WTC11 (cell line): ENCODE measurements at regions not wholly inside any gene's neighbourhood (a gene's known extent, or its start where the extent isn't known, plus 50 kb on each side); places are given as distances from the start of the nearest gene placed in this dataset.

Experiments
- ATAC-seq: fragments of 200-7000 bp; cut with Tn5 transposase; 2 replicates; pipeline ENCODE4 v1.10.0; 2021; ENCODE audit warnings: mild to moderate bottlenecking, moderate library complexity
- CTCF ChIA-PET: fragments of 300-600 bp; sonication (Branson Sonifier 250); formaldehyde crosslinking; loops from one replicate; lab custom pipeline; 2021; ENCODE audit warnings: antibody characterized with exemption; lab: Charles Lee
- POLR2A ChIA-PET: fragments of 350-600 bp; sonication (Branson Sonifier 250); formaldehyde crosslinking; loops from one replicate; lab custom pipeline; 2021; ENCODE audit warnings: antibody characterized with exemption; lab: Charles Lee
- DNase-seq: peaks from one replicate; pipeline ENCODE4 v3.0.0; 2021; ENCODE audit warnings: low spot score
- H3K27ac Mint-ChIP-seq: 2 replicates; pipeline ENCODE4 v1.8.0; 2021; ENCODE audit warnings: mixed read lengths
- H3K27me3 Mint-ChIP-seq: 2 replicates; pipeline ENCODE4 v1.8.0; 2021; ENCODE audit warnings: low read depth, mild to moderate bottlenecking, moderate library complexity, mixed read lengths
- H3K36me3 Mint-ChIP-seq: 2 replicates; pipeline ENCODE4 v1.8.0; 2021; ENCODE audit warnings: mixed read lengths
- H3K4me1 Mint-ChIP-seq: 2 replicates; pipeline ENCODE4 v1.8.0; 2022; ENCODE audit warnings: mixed read lengths
- H3K4me3 Mint-ChIP-seq: 2 replicates; pipeline ENCODE4 v1.8.0; 2021; ENCODE audit warnings: mild to moderate bottlenecking, moderate library complexity, mixed read lengths
- H3K9me3 Mint-ChIP-seq: 2 replicates; pipeline ENCODE4 v1.8.0; 2021; ENCODE audit warnings: mixed read lengths
- EMX1 ChIP-seq: fragments of 250-450 bp; sonication (Bioruptor Pico); IDR thresholded peaks from 2 replicates; pipeline ENCODE4 v1.8.0; 2021; ENCODE audit warnings: mild to moderate bottlenecking
- GTF2I ChIP-seq: fragments of 250-450 bp; sonication (Bioruptor Pico); conservative IDR thresholded peaks from 2 replicates; pipeline ENCODE4 v1.4.0; 2021; ENCODE audit warnings: mild to moderate bottlenecking
- HMGA2 ChIP-seq: fragments of 250-450 bp; sonication (Bioruptor Pico); IDR thresholded peaks from 2 replicates; pipeline ENCODE4 v1.4.0; 2021; ENCODE audit warnings: mild to moderate bottlenecking, moderate library complexity
- JUN ChIP-seq: sonication (generic); formaldehyde crosslinking; IDR thresholded peaks from 2 replicates; pipeline ENCODE4 v1.8.0; 2023; ENCODE audit warnings: mild to moderate bottlenecking, missing genetic modification reagents
- MXD4 ChIP-seq: fragments of 250-450 bp; sonication (Bioruptor Pico); IDR thresholded peaks from 2 replicates; pipeline ENCODE4 v1.8.0; 2021; ENCODE audit warnings: mild to moderate bottlenecking, moderate library complexity, borderline replicate concordance
- MYBL2 ChIP-seq: sonication (generic); formaldehyde crosslinking; IDR thresholded peaks from 2 replicates; pipeline ENCODE4 v1.8.1; 2023; ENCODE audit warnings: mild to moderate bottlenecking, moderate library complexity, missing genetic modification reagents
- TEAD4 ChIP-seq: sonication (generic); formaldehyde crosslinking; IDR thresholded peaks from 2 replicates; pipeline ENCODE4 v1.8.0; 2022; ENCODE audit warnings: mild to moderate bottlenecking, missing genetic modification reagents
- TF ChIP-seq, protein P1 (sequence below): sonication (generic); formaldehyde crosslinking; IDR thresholded peaks from 2 replicates; pipeline ENCODE4 v1.8.0; 2022; ENCODE audit warnings: missing genetic modification reagents
- TF ChIP-seq, protein P2 (sequence below): fragments of 200-600 bp; IDR thresholded peaks from 2 replicates; pipeline ENCODE4 v1.8.0; 2022; ENCODE audit warnings: antibody characterized with exemption
- TF ChIP-seq, protein P3 (sequence below): sonication (generic); formaldehyde crosslinking; IDR thresholded peaks from 2 replicates; pipeline ENCODE4 v1.8.1; 2023; ENCODE audit warnings: mild to moderate bottlenecking, missing genetic modification reagents, borderline replicate concordance
- TF ChIP-seq, protein P4 (sequence below): fragments of 250-450 bp; sonication (Bioruptor Pico); conservative IDR thresholded peaks from 2 replicates; pipeline ENCODE4 v1.9.0; 2021; ENCODE audit warnings: mild to moderate bottlenecking
- TF ChIP-seq, protein P5 (sequence below): sonication (generic); formaldehyde crosslinking; conservative IDR thresholded peaks from 2 replicates; pipeline ENCODE4 v1.8.1; 2023; ENCODE audit warnings: mild to moderate bottlenecking, low read depth, missing genetic modification reagents, moderate library complexity

DNA sequence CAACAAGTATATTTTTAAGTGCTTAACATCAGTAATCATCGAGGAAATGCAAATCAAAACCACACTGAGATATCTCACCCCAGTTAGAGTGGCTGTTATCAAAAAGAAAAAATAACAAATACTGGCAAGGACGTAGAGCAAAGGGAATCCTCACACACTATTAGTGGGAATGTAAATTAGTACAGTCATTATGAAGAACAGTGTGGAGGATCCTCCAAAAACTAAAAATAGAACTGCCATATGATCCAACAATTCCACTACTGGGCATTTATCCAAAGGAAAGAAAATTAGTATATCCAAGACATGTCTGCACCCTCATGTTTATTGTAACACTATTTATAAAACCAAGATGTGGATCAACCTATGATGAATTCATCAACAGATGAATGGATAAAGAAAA lies 149.0 kb upstream of the PWP1 start:
- DNase-seq: no peak
- H3K4me1 Mint-ChIP-seq: peaks cover 20% of the 10 kb centered on the region
- no peak overlapping the region for H3K4me3 Mint-ChIP-seq
- H3K27me3 Mint-ChIP-seq: no peaks in the 10 kb centered on the region
- ChIA-PET CTCF (no interaction called here), POLR2A (no interaction called here)
- ATAC-seq: no peak
- peaks cover 23% of the 10 kb centered on the region for H3K9me3 Mint-ChIP-seq
- no peak for TF ChIP-seq GTF2I (CRISPR knock-in tag)
- TF ChIP-seq, protein P1, sequence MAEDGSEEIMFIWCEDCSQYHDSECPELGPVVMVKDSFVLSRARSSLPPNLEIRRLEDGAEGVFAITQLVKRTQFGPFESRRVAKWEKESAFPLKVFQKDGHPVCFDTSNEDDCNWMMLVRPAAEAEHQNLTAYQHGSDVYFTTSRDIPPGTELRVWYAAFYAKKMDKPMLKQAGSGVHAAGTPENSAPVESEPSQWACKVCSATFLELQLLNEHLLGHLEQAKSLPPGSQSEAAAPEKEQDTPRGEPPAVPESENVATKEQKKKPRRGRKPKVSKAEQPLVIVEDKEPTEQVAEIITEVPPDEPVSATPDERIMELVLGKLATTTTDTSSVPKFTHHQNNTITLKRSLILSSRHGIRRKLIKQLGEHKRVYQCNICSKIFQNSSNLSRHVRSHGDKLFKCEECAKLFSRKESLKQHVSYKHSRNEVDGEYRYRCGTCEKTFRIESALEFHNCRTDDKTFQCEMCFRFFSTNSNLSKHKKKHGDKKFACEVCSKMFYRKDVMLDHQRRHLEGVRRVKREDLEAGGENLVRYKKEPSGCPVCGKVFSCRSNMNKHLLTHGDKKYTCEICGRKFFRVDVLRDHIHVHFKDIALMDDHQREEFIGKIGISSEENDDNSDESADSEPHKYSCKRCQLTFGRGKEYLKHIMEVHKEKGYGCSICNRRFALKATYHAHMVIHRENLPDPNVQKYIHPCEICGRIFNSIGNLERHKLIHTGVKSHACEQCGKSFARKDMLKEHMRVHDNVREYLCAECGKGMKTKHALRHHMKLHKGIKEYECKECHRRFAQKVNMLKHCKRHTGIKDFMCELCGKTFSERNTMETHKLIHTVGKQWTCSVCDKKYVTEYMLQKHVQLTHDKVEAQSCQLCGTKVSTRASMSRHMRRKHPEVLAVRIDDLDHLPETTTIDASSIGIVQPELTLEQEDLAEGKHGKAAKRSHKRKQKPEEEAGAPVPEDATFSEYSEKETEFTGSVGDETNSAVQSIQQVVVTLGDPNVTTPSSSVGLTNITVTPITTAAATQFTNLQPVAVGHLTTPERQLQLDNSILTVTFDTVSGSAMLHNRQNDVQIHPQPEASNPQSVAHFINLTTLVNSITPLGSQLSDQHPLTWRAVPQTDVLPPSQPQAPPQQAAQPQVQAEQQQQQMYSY (CRISPR knock-in tag): no peak
- TF ChIP-seq, protein P2, sequence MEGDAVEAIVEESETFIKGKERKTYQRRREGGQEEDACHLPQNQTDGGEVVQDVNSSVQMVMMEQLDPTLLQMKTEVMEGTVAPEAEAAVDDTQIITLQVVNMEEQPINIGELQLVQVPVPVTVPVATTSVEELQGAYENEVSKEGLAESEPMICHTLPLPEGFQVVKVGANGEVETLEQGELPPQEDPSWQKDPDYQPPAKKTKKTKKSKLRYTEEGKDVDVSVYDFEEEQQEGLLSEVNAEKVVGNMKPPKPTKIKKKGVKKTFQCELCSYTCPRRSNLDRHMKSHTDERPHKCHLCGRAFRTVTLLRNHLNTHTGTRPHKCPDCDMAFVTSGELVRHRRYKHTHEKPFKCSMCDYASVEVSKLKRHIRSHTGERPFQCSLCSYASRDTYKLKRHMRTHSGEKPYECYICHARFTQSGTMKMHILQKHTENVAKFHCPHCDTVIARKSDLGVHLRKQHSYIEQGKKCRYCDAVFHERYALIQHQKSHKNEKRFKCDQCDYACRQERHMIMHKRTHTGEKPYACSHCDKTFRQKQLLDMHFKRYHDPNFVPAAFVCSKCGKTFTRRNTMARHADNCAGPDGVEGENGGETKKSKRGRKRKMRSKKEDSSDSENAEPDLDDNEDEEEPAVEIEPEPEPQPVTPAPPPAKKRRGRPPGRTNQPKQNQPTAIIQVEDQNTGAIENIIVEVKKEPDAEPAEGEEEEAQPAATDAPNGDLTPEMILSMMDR: no peak
- no peak for TF ChIP-seq JUN (CRISPR knock-in tag)
- no peak for TF ChIP-seq TEAD4 (CRISPR knock-in tag)
- TF ChIP-seq EMX1 (CRISPR knock-in tag): no peak
- no peak for TF ChIP-seq MXD4 (CRISPR knock-in tag)
- TF ChIP-seq HMGA2 (CRISPR knock-in tag): no peak
- TF ChIP-seq, protein P3, sequence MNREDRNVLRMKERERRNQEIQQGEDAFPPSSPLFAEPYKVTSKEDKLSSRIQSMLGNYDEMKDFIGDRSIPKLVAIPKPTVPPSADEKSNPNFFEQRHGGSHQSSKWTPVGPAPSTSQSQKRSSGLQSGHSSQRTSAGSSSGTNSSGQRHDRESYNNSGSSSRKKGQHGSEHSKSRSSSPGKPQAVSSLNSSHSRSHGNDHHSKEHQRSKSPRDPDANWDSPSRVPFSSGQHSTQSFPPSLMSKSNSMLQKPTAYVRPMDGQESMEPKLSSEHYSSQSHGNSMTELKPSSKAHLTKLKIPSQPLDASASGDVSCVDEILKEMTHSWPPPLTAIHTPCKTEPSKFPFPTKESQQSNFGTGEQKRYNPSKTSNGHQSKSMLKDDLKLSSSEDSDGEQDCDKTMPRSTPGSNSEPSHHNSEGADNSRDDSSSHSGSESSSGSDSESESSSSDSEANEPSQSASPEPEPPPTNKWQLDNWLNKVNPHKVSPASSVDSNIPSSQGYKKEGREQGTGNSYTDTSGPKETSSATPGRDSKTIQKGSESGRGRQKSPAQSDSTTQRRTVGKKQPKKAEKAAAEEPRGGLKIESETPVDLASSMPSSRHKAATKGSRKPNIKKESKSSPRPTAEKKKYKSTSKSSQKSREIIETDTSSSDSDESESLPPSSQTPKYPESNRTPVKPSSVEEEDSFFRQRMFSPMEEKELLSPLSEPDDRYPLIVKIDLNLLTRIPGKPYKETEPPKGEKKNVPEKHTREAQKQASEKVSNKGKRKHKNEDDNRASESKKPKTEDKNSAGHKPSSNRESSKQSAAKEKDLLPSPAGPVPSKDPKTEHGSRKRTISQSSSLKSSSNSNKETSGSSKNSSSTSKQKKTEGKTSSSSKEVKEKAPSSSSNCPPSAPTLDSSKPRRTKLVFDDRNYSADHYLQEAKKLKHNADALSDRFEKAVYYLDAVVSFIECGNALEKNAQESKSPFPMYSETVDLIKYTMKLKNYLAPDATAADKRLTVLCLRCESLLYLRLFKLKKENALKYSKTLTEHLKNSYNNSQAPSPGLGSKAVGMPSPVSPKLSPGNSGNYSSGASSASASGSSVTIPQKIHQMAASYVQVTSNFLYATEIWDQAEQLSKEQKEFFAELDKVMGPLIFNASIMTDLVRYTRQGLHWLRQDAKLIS: no peak
- no peak for TF ChIP-seq MYBL2
- TF ChIP-seq, protein P4, sequence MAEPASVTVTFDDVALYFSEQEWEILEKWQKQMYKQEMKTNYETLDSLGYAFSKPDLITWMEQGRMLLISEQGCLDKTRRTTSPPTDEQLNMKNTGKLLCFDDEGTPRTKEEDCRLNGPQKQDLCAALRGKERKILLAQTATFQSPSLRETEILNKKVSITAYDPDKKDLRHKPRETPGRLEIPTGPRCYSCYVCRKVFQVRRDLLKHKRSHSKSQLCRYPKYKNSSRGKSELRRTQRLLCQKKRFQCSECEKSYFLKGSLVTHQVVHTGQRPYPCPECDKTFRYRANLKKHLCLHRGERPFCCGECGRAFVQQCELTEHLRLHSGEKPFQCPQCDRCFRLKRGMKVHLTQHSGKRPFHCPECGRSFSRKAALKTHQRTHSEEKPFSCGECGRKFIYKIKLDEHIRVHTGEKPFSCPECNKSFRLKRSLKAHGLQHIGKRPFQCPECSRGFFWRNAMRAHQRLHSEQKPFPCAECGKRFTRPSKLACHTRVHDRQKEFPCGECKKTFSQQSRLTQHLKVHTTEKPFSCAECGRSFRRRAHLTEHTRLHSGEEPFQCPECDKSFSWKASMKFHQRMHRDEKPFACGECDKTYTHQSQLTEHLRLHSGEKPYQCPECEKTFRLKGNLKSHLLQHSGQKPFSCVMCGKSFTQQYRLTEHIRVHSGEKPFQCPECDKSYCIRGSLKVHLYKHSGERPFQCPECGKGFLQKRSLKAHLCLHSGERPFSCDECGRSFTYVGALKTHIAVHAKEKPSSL (CRISPR knock-in tag): no peak
- TF ChIP-seq, protein P5, sequence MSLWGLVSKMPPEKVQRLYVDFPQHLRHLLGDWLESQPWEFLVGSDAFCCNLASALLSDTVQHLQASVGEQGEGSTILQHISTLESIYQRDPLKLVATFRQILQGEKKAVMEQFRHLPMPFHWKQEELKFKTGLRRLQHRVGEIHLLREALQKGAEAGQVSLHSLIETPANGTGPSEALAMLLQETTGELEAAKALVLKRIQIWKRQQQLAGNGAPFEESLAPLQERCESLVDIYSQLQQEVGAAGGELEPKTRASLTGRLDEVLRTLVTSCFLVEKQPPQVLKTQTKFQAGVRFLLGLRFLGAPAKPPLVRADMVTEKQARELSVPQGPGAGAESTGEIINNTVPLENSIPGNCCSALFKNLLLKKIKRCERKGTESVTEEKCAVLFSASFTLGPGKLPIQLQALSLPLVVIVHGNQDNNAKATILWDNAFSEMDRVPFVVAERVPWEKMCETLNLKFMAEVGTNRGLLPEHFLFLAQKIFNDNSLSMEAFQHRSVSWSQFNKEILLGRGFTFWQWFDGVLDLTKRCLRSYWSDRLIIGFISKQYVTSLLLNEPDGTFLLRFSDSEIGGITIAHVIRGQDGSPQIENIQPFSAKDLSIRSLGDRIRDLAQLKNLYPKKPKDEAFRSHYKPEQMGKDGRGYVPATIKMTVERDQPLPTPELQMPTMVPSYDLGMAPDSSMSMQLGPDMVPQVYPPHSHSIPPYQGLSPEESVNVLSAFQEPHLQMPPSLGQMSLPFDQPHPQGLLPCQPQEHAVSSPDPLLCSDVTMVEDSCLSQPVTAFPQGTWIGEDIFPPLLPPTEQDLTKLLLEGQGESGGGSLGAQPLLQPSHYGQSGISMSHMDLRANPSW (CRISPR knock-in tag): no peak
- H3K27ac Mint-ChIP-seq: no peak overlapping the region
- 0 out of 2 replicates have a peak, but pooled peaks cover 2% of the 10 kb centered on the region for H3K36me3 Mint-ChIP-seq
